ENCODE measurements at regions not wholly inside any gene's neighbourhood (a gene's known extent, or its start where the extent isn't known, plus 50 kb on each side); places are given as distances from the start of the nearest gene placed in this dataset.
A peak's percentile ranks its signal among the peaks of the same experiment; 100 is the strongest.

GRCh38 chr3:6542795-6543194, 318.1 kb upstream of the GRM7 start:
- Mint-ChIP-seq H3K36me3 (ENCODE audit: low read depth) (peaks cover 13% of the 10 kb centered on the region), H3K27ac (ENCODE audit: unreplicated experiment) (no peak overlapping the region), H3K4me1 (no peaks in the 10 kb centered on the region), H3K9me3 (peaks cover 6% of the 10 kb centered on the region), H3K4me3 (no peak overlapping the region), H3K27me3 (ENCODE audit: low read depth) (no peaks in the 10 kb centered on the region)
- DNase-seq (ENCODE audit: low read depth, low spot score): no peak
- TF ChIP-seq, protein P1, sequence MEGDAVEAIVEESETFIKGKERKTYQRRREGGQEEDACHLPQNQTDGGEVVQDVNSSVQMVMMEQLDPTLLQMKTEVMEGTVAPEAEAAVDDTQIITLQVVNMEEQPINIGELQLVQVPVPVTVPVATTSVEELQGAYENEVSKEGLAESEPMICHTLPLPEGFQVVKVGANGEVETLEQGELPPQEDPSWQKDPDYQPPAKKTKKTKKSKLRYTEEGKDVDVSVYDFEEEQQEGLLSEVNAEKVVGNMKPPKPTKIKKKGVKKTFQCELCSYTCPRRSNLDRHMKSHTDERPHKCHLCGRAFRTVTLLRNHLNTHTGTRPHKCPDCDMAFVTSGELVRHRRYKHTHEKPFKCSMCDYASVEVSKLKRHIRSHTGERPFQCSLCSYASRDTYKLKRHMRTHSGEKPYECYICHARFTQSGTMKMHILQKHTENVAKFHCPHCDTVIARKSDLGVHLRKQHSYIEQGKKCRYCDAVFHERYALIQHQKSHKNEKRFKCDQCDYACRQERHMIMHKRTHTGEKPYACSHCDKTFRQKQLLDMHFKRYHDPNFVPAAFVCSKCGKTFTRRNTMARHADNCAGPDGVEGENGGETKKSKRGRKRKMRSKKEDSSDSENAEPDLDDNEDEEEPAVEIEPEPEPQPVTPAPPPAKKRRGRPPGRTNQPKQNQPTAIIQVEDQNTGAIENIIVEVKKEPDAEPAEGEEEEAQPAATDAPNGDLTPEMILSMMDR (conservative IDR thresholded peaks at IDR 0.05): no peak

GRCh38 chr3:6549296-6549695, 311.6 kb upstream of the GRM7 start:
- no peaks in the 10 kb centered on the region for H3K27me3 Mint-ChIP-seq (ENCODE audit: low read depth)
- H3K4me1 Mint-ChIP-seq: no peaks in the 10 kb centered on the region
- H3K9me3 Mint-ChIP-seq: peaks cover 13% of the 10 kb centered on the region
- no peak overlapping the region for H3K27ac Mint-ChIP-seq (ENCODE audit: unreplicated experiment)
- H3K4me3 Mint-ChIP-seq: no peak overlapping the region
- TF ChIP-seq, protein P1 (conservative IDR thresholded peaks at IDR 0.05): no peak
- peaks cover 20% of the 10 kb centered on the region for H3K36me3 Mint-ChIP-seq (ENCODE audit: low read depth)
- no peak for DNase-seq (ENCODE audit: low read depth, low spot score)

DNA sequence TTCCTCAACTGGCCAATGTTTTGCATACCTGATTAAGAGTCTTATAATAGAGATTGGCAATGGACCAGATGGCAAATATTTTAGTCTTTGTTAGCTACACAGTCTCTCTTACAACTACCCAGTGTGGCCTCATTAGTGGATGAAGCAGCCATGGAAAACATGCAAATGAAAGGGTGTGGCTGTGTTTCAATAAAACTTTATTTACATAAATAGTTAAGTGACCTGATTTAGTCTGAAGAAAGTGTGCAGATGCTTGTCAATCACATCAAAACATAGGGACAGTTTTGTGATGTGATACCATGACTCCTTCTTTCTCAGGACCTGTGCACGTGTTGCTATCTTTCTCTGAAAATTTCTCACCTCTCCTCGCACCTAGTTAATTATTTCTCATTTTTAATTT, 309.8 kb upstream of the GRM7 start:
- TF ChIP-seq, protein P1 (conservative IDR thresholded peaks at IDR 0.05): no peak
- Mint-ChIP-seq H3K27me3 (ENCODE audit: low read depth) (no peaks in the 10 kb centered on the region), H3K27ac (ENCODE audit: unreplicated experiment) (no peak overlapping the region), H3K9me3 (peaks cover 10% of the 10 kb centered on the region), H3K4me1 (no peaks in the 10 kb centered on the region), H3K36me3 (ENCODE audit: low read depth) (peaks cover 15% of the 10 kb centered on the region), H3K4me3 (no peak overlapping the region)
- no peak for DNase-seq (ENCODE audit: low read depth, low spot score)

DNA sequence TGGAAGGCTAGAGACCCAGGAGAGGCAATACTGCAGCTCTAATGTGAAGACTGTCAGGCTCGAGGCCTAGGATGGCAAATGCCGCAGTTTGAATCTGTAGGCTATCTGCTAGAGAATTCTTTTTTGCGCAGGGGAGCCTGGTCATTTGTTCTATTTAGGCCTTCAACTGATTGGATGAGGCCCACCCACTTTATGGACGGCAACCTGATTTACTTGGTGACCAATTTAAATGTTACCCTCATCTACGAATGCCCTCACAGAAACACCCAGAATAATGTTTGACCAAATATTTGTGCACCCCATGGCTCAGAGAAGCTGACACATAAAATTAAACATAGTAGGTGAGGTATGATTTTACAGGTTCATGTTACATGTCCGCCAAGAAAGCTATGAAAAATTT, 300.7 kb upstream of the GRM7 start:
- Mint-ChIP-seq H3K4me1 (no peaks in the 10 kb centered on the region), H3K36me3 (ENCODE audit: low read depth) (no peaks in the 10 kb centered on the region), H3K27me3 (ENCODE audit: low read depth) (no peaks in the 10 kb centered on the region), H3K27ac (ENCODE audit: unreplicated experiment) (no peak overlapping the region), H3K4me3 (no peak overlapping the region), H3K9me3 (peaks cover 2% of the 10 kb centered on the region)
- DNase-seq (ENCODE audit: low read depth, low spot score): no peak
- TF ChIP-seq, protein P1 (conservative IDR thresholded peaks at IDR 0.05): no peak

DNA sequence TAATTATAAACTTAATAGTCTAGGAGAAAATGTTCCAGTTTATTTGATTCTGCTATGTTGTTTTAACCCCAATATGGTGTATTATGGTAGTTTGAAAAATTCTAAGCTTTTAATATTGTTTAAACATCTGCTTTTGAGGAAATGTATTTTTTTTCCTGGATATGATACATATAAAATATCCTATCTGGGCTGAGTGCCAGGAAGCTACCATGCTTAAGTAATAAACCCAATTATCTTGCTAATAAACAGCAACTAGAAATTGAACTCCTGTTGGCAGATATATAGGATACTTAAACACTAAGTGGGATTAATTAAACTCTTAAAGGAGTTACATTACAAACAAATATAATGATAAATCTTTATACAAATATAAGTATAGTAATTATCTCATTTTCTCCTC, 293.7 kb upstream of the GRM7 start:
- no peaks in the 10 kb centered on the region for H3K36me3 Mint-ChIP-seq (ENCODE audit: low read depth)
- no peak overlapping the region for H3K27ac Mint-ChIP-seq (ENCODE audit: unreplicated experiment)
- TF ChIP-seq, protein P1 (conservative IDR thresholded peaks at IDR 0.05): no peak
- DNase-seq (ENCODE audit: low read depth, low spot score): no peak
- H3K27me3 Mint-ChIP-seq (ENCODE audit: low read depth): no peaks in the 10 kb centered on the region
- H3K4me1 Mint-ChIP-seq: no peaks in the 10 kb centered on the region
- H3K9me3 Mint-ChIP-seq: peaks cover 2% of the 10 kb centered on the region
- H3K4me3 Mint-ChIP-seq: no peak overlapping the region

- H3K36me3 Mint-ChIP-seq (ENCODE audit: low read depth): no peaks in the 10 kb centered on the region
- no peak for DNase-seq (ENCODE audit: low read depth, low spot score)
- no peak overlapping the region for H3K4me3 Mint-ChIP-seq
- TF ChIP-seq, protein P1 (conservative IDR thresholded peaks at IDR 0.05): no peak
- H3K27me3 Mint-ChIP-seq (ENCODE audit: low read depth): no peaks in the 10 kb centered on the region
- no peaks in the 10 kb centered on the region for H3K4me1 Mint-ChIP-seq
- peak overlapping the region; percentile 30 for H3K27ac Mint-ChIP-seq (ENCODE audit: unreplicated experiment)
- no peaks in the 10 kb centered on the region for H3K9me3 Mint-ChIP-seq
Observed at GRCh38 chr3:6568999-6569493, 291.9 kb upstream of the GRM7 start.

Measured in neural crest cell (in vitro differentiated cells).